GM12878 (cell line): ENCODE measurements at regions not wholly inside any gene's neighbourhood (a gene's known extent, or its start where the extent isn't known, plus 50 kb on each side); places are given as distances from the start of the nearest gene placed in this dataset.

Experiments
- ATAC-seq: fragments of 200-7000 bp; cut with Tn5 transposase; 3 replicates; pipeline ENCODE4 v1.9.1; 2020; ENCODE audit warnings: mild to moderate bottlenecking, moderate library complexity
- BruUV-seq: library from RNA; stranded (reverse); fragments of 400-500 nt; replicated peaks from 2 replicates; lab custom pipeline; 2021; lab: Mats Ljungman, UMichigan
- CTCF ChIA-PET: fragments of 300-600 bp; sonication (Branson Sonifier 250); formaldehyde crosslinking; extraction: SDS; loops from one replicate; lab custom pipeline; 2021; ENCODE audit warnings: inconsistent platforms; lab: Yijun Ruan, JAX
- POLR2A ChIA-PET: fragments of 350-600 bp; formaldehyde crosslinking; extraction: SDS; loops from one replicate; lab custom pipeline; 2021; ENCODE audit warnings: inconsistent platforms; lab: Charles Lee
- RAD21 ChIA-PET: fragments of 300-600 bp; sonication (Branson Sonifier 250); formaldehyde crosslinking; loops from one replicate; lab custom pipeline; 2023; ENCODE audit warnings: antibody characterized with exemption; ENCODE audit not compliant: unreplicated experiment; lab: Charles Lee
- SMC1A ChIA-PET: fragments of 300-600 bp; sonication (Branson Sonifier 250); formaldehyde crosslinking; loops from one replicate; lab custom pipeline; 2023; ENCODE audit not compliant: unreplicated experiment, uncharacterized antibody; lab: Charles Lee
- DNase-seq: peaks from one replicate; pipeline ENCODE4 v3.0.0-alpha.2; 2011; ENCODE audit warnings: low read depth, low spot score
- FAIRE-seq: peaks from 3 replicates; lab custom pipeline; 2011; peaks lifted over from hg19 to GRCh38; lab: Jason Lieb, UNC
- H2AFZ ChIP-seq: 2 replicates; pipeline ENCODE4 v1.6.0; 2011; ENCODE audit warnings: low read depth, low read length, control low read depth; ENCODE audit not compliant: control insufficient read depth
- H3K27ac ChIP-seq: 2 replicates; pipeline ENCODE4 v1.5.1; 2011; ENCODE audit warnings: control low read depth; ENCODE audit not compliant: control insufficient read depth, insufficient read depth
- H3K27me3 ChIP-seq, 2 experiments: replicated peaks in 1 of 2; 2 replicates each; pipeline versions ENCODE4 v1.6.0 to v1.6.1; 2011; ENCODE audit warnings: low read length in 1 of 2; ENCODE audit not compliant: control insufficient read depth in 2 of 2, insufficient read depth in 2 of 2
- H3K36me3 ChIP-seq, 2 experiments: 2 replicates each; pipeline ENCODE4 v1.5.1; 2011; ENCODE audit warnings: low read length in 1 of 2; ENCODE audit not compliant: control insufficient read depth in 2 of 2, insufficient read depth in 2 of 2
- H3K4me1 ChIP-seq: 2 replicates; pipeline ENCODE4 v1.6.1; 2011; ENCODE audit warnings: mild to moderate bottlenecking, low read length, moderate library complexity, mixed read lengths; ENCODE audit not compliant: control insufficient read depth, insufficient read depth
- H3K4me2 ChIP-seq: 2 replicates; pipeline ENCODE4 v1.6.0; 2011; ENCODE audit warnings: control low read depth; ENCODE audit not compliant: control insufficient read depth, insufficient read depth
- H3K4me3 ChIP-seq: fragments of 200-600 bp; sonication (generic); 2 replicates; pipeline ENCODE4 v1.5.1; 2016
- H3K79me2 ChIP-seq: 2 replicates; pipeline ENCODE4 v1.6.0; 2011; ENCODE audit warnings: low read length; ENCODE audit not compliant: control insufficient read depth, insufficient read depth
- H3K9ac ChIP-seq: 2 replicates; pipeline ENCODE4 v1.8.0; 2011; ENCODE audit warnings: low read length, control low read depth, mixed read lengths; ENCODE audit not compliant: control insufficient read depth, insufficient read depth
- H3K9me3 ChIP-seq: replicated peaks from 3 replicates; pipeline ENCODE4 v1.5.1; 2011; ENCODE audit warnings: mild to moderate bottlenecking, low read length; ENCODE audit not compliant: control insufficient read depth, insufficient read depth
- H4K20me1 ChIP-seq: 2 replicates; pipeline ENCODE4 v1.6.0; 2011; ENCODE audit not compliant: control insufficient read depth, insufficient read depth
- BHLHE40 ChIP-seq, 2 experiments: fragments of 450-650 bp in 1 of 2; IDR thresholded peaks; 2 replicates each; pipeline ENCODE4 v1.6.1; 2011 to 2017; ENCODE audit warnings: low read depth in 2 of 2, borderline replicate concordance in 1 of 2, improper control_type of control experiment in 1 of 2, low read length in 1 of 2, mild to moderate bottlenecking in 1 of 2
- CBX3 ChIP-seq: fragments of 200-600 bp; sonication (generic); IDR thresholded peaks from 2 replicates; pipeline ENCODE4 v1.6.1; 2016; ENCODE audit warnings: low read depth, borderline replicate concordance
- CBX5 ChIP-seq: sonication (generic); IDR thresholded peaks from 2 replicates; pipeline ENCODE4 v1.6.1; 2016; ENCODE audit warnings: low read depth, moderate library complexity, mild to moderate bottlenecking, inconsistent platforms
- HDGF ChIP-seq: fragments of 450-650 bp; IDR thresholded peaks from 2 replicates; pipeline ENCODE4 v1.6.1; 2016; ENCODE audit warnings: antibody characterized with exemption
- MAX ChIP-seq: IDR thresholded peaks from 2 replicates; pipeline ENCODE4 v1.6.1; 2012; ENCODE audit warnings: low read depth, low read length, improper control_type of control experiment
- NFYB ChIP-seq: IDR thresholded peaks from 2 replicates; pipeline ENCODE4 v1.6.1; 2011; ENCODE audit warnings: low read depth, mild to moderate bottlenecking, low read length, improper control_type of control experiment, moderate library complexity; ENCODE audit not compliant: insufficient read depth
- NR2C1 ChIP-seq: fragments of 450-650 bp; IDR thresholded peaks from 2 replicates; pipeline ENCODE4 v1.6.1; 2017; ENCODE audit warnings: antibody characterized with exemption, mild to moderate bottlenecking, moderate library complexity
- RAD21 ChIP-seq: IDR thresholded peaks from 2 replicates; pipeline ENCODE4 v1.6.1; 2011; ENCODE audit warnings: mild to moderate bottlenecking, low read depth, low read length, moderate library complexity; ENCODE audit not compliant: insufficient read depth
- RELA ChIP-seq: fragments of 450-650 bp; IDR thresholded peaks from 2 replicates; pipeline ENCODE4 v1.8.0; 2014; ENCODE audit warnings: borderline replicate concordance; ENCODE audit not compliant: partially characterized antibody
- SMARCA5 ChIP-seq: fragments of 450-650 bp; IDR thresholded peaks from 2 replicates; pipeline ENCODE4 v1.6.1; 2017; ENCODE audit warnings: mild to moderate bottlenecking
- SUPT20H ChIP-seq: IDR thresholded peaks from 2 replicates; pipeline ENCODE4 v1.6.1; 2011; ENCODE audit warnings: low read depth, mild to moderate bottlenecking, low read length, moderate library complexity, borderline replicate concordance; ENCODE audit not compliant: control insufficient read depth
- TAF1 ChIP-seq: IDR thresholded peaks from 2 replicates; pipeline ENCODE4 v1.6.1; 2011; ENCODE audit warnings: mild to moderate bottlenecking, low read depth, low read length, borderline replicate concordance
- TARDBP ChIP-seq: IDR thresholded peaks from 2 replicates; pipeline ENCODE4 v1.6.1; 2016; ENCODE audit warnings: borderline replicate concordance
- WGBS: methylation state at CpG from one replicate; pipeline ENCODE4 v1.1.6; 2016; ENCODE audit warnings: low lambda C conversion rate; ENCODE audit not compliant: insufficient replicate concordance, insufficient coverage; ENCODE audit errors: missing lambda C conversion rate; 5-methylcytosine and 5-hydroxymethylcytosine counted together
- in situ Hi-C: fragments of 300-500 bp; cut with MboI; formaldehyde crosslinking; loops from 9 replicates; pipeline ENCODE4 v1.14.3; 2018; ENCODE audit warnings: mixed read lengths
- intact Hi-C: fragments of 100-400 bp; cut with micrococcal nuclease; formaldehyde crosslinking; loops from one replicate; pipeline ENCODE4 v1.14.2; 2022; ENCODE audit not compliant: unreplicated experiment
- TF ChIP-seq, protein P1 (sequence below): fragments of 450-650 bp; IDR thresholded peaks from 2 replicates; pipeline ENCODE4 v1.6.1; 2017; ENCODE audit warnings: borderline replicate concordance

DNA sequence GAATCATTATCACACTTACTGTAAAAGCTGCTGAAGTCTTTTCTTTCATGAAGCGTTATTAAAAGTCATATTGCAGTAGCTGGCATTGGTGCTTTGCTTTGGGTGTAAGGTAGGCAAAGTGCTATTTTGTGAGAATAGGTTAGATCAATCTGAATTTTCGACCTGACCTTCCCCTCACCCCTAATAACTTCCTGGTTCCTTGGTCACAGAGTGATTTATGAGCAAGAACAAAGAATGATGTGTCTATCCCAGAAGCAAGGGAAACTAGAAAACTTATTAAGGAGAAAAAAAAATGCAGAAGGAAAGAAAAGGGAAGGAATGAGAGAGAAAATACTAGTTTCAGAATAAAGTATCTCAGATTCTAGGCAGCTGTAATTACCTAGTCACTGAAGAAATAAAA, 163.1 kb upstream of the MEIS1 start (continued):
- TF ChIP-seq TARDBP (no peak), RAD21 (no peak), BHLHE40 (IDR thresholded peaks at IDR 0.05; ENCODE audit: borderline replicate concordance in 1 of 2, low read depth in 2 of 2, low read length in 1 of 2) (no peak)

GRCh38 chr2:66270247-66270646, 164.7 kb upstream of the MEIS1 start:
- in situ Hi-C loops (no loop called here), intact Hi-C loops (no loop called here)
- H4K20me1 ChIP-seq = no peaks in the 10 kb centered on the region
- RAD21 ChIA-PET = no interaction called here
- H3K9ac ChIP-seq = no peak overlapping the region
- SMC1A ChIA-PET = no interaction called here
- no peak for TF ChIP-seq MAX
- ATAC-seq = no peak
- POLR2A ChIA-PET = no interaction called here
- FAIRE-seq = no peak
- no peaks in the 10 kb centered on the region for H3K9me3 ChIP-seq
- CTCF ChIA-PET = no interaction called here
- H3K27ac ChIP-seq = no peak overlapping the region
- H3K4me2 ChIP-seq = no peak overlapping the region
- no peak overlapping the region for H2AFZ ChIP-seq
- H3K27me3 ChIP-seq = no peaks in the 10 kb centered on the region
- no peak for DNase-seq
- no peaks in the 10 kb centered on the region for H3K36me3 ChIP-seq
- H3K4me3 ChIP-seq = no peak overlapping the region
- 42% methylated on average over 1 of the region's 1 CpG for WGBS
- no peaks in the 10 kb centered on the region for H3K4me1 ChIP-seq
- H3K79me2 ChIP-seq = no peaks in the 10 kb centered on the region
- BruUV-seq = no TSS peak

- no peak overlapping the region for H3K27ac ChIP-seq
- ATAC-seq (no peak), DNase-seq (no peak)
- WGBS = 0% methylated on average over 1 of the region's 1 CpG
- H2AFZ ChIP-seq = no peak overlapping the region
- ChIA-PET CTCF (no interaction called here), RAD21 (no interaction called here)
- H3K27me3 ChIP-seq = no peaks in the 10 kb centered on the region
- TF ChIP-seq NFYB = no peak
- no peak for TF ChIP-seq CBX3
- TF ChIP-seq, protein P1, sequence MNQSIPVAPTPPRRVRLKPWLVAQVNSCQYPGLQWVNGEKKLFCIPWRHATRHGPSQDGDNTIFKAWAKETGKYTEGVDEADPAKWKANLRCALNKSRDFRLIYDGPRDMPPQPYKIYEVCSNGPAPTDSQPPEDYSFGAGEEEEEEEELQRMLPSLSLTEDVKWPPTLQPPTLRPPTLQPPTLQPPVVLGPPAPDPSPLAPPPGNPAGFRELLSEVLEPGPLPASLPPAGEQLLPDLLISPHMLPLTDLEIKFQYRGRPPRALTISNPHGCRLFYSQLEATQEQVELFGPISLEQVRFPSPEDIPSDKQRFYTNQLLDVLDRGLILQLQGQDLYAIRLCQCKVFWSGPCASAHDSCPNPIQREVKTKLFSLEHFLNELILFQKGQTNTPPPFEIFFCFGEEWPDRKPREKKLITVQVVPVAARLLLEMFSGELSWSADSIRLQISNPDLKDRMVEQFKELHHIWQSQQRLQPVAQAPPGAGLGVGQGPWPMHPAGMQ = no peak
- no peak for TF ChIP-seq SMARCA5
- TF ChIP-seq CBX5 = no peak
- TF ChIP-seq HDGF = no peak
- no peak for TF ChIP-seq SUPT20H
- no peak for TF ChIP-seq RELA
- no peak for TF ChIP-seq NR2C1
- no peak for TF ChIP-seq TAF1
- TF ChIP-seq, all 136 proteins: peak for 0
- Histone ChIP-seq H3K79me2 (no peaks in the 10 kb centered on the region), H3K9me3 (no peaks in the 10 kb centered on the region), H3K4me3 (no peak overlapping the region), H3K4me1 (no peaks in the 10 kb centered on the region), H3K36me3 (no peaks in the 10 kb centered on the region), H4K20me1 (no peaks in the 10 kb centered on the region), H3K4me2 (no peak overlapping the region), H3K9ac (no peak overlapping the region)
- intact Hi-C loops (no loop called here), in situ Hi-C loops (no loop called here)
- FAIRE-seq = no peak
- ChIA-PET SMC1A (no interaction called here), POLR2A (interaction anchor here (0.6 kb wide), 1 partner anchor 53 kb away, joined by 4 read pairs; no protein-coding TSS in a partner anchor)
- no TSS peak for BruUV-seq
Measured at GRCh38 chr2:66269166-66269565, 165.8 kb upstream of the MEIS1 start.
